Liver (tissue), 3 donors: ENCODE measurements at regions not wholly inside any gene's neighbourhood (a gene's known extent, or its start where the extent isn't known, plus 50 kb on each side); places are given as distances from the start of the nearest gene placed in this dataset.

Experiments used
- GABPA ChIP-seq, 2 donors: IDR thresholded peaks in 1 of 2; conservative IDR thresholded peaks in 1 of 2; 2 replicates each; pipeline ENCODE4 v1.6.1; 2016; ENCODE audit warnings: antibody characterized with exemption in 2 of 2, mild to moderate bottlenecking in 1 of 2, moderate library complexity in 1 of 2
- HNF4A ChIP-seq, 2 donors: conservative IDR thresholded peaks; 2 replicates each; pipeline ENCODE4 v1.6.1; 2016; ENCODE audit warnings: antibody characterized with exemption in 2 of 2, mild to moderate bottlenecking in 2 of 2
- RAD21 ChIP-seq, 2 donors: IDR thresholded peaks; 2 replicates each; pipeline ENCODE4 v1.6.1; 2016; ENCODE audit warnings: antibody characterized with exemption in 2 of 2, mild to moderate bottlenecking in 2 of 2
- SP1 ChIP-seq: IDR thresholded peaks from 2 replicates; pipeline ENCODE4 v1.6.1; 2018; ENCODE audit warnings: antibody characterized with exemption, mild to moderate bottlenecking
- TAF1 ChIP-seq: conservative IDR thresholded peaks from 2 replicates; pipeline ENCODE4 v1.6.1; 2016; ENCODE audit warnings: antibody characterized with exemption, mild to moderate bottlenecking
- YY1 ChIP-seq: IDR thresholded peaks from 2 replicates; pipeline ENCODE4 v1.6.1; 2016; ENCODE audit warnings: antibody characterized with exemption, mild to moderate bottlenecking
- TF ChIP-seq, protein P1 (sequence below): fragments of 150-350 bp; IDR thresholded peaks from 2 replicates; pipeline ENCODE4 v1.5.1; 2017; ENCODE audit warnings: improper control_type of control experiment, low read depth, low read length; ENCODE audit not compliant: missing input control
- TF ChIP-seq, protein P2 (sequence below): IDR thresholded peaks from 2 replicates; pipeline ENCODE4 v1.6.1; 2016; ENCODE audit warnings: antibody characterized with exemption
- TF ChIP-seq, protein P3 (sequence below): IDR thresholded peaks from 2 replicates; pipeline ENCODE4 v1.6.1; 2016; ENCODE audit warnings: antibody characterized with exemption
- donor health status: healthy.
- donor health status: healthy.

DNA sequence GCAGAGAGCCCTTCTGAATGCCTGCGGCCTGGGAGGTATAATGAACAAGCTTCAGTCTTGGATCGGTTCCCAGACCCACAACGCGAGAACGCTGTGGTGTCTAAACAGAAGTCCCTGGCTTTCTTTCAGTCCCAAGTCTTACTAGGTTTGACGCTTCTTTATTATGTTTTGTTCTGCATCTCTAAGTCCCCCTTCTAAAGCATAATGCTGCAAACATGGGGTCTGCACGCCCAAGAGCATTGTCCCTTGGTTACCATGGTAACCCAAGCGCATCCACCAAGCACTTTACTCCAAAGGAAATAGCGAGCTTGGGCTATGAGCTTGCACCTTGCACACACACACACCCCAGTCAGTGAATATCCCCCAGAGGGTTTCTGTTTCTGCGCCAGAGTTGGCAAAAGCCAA is 193.7 kb downstream of the INO80D start:
- TF ChIP-seq, protein P1, sequence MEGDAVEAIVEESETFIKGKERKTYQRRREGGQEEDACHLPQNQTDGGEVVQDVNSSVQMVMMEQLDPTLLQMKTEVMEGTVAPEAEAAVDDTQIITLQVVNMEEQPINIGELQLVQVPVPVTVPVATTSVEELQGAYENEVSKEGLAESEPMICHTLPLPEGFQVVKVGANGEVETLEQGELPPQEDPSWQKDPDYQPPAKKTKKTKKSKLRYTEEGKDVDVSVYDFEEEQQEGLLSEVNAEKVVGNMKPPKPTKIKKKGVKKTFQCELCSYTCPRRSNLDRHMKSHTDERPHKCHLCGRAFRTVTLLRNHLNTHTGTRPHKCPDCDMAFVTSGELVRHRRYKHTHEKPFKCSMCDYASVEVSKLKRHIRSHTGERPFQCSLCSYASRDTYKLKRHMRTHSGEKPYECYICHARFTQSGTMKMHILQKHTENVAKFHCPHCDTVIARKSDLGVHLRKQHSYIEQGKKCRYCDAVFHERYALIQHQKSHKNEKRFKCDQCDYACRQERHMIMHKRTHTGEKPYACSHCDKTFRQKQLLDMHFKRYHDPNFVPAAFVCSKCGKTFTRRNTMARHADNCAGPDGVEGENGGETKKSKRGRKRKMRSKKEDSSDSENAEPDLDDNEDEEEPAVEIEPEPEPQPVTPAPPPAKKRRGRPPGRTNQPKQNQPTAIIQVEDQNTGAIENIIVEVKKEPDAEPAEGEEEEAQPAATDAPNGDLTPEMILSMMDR, result no peak
- TF ChIP-seq, protein P2, sequence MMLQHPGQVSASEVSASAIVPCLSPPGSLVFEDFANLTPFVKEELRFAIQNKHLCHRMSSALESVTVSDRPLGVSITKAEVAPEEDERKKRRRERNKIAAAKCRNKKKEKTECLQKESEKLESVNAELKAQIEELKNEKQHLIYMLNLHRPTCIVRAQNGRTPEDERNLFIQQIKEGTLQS, result no peak
- TF ChIP-seq YY1, result no peak
- TF ChIP-seq, protein P3, sequence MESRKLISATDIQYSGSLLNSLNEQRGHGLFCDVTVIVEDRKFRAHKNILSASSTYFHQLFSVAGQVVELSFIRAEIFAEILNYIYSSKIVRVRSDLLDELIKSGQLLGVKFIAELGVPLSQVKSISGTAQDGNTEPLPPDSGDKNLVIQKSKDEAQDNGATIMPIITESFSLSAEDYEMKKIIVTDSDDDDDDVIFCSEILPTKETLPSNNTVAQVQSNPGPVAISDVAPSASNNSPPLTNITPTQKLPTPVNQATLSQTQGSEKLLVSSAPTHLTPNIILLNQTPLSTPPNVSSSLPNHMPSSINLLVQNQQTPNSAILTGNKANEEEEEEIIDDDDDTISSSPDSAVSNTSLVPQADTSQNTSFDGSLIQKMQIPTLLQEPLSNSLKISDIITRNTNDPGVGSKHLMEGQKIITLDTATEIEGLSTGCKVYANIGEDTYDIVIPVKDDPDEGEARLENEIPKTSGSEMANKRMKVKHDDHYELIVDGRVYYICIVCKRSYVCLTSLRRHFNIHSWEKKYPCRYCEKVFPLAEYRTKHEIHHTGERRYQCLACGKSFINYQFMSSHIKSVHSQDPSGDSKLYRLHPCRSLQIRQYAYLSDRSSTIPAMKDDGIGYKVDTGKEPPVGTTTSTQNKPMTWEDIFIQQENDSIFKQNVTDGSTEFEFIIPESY, result no peak
- no peak for TF ChIP-seq HNF4A (conservative IDR thresholded peaks at IDR 0.05)
- no peak for TF ChIP-seq SP1
- TF ChIP-seq GABPA (IDR thresholded peaks at IDR 0.05 in 1 of 2, conservative IDR thresholded peaks at IDR 0.05 in 1 of 2), result no peak
- TF ChIP-seq TAF1, result no peak
- TF ChIP-seq RAD21 (IDR thresholded peaks at IDR 0.05), result no peak
